Lower leg skin (tissue), 4 donors: ENCODE measurements at regions not wholly inside any gene's neighbourhood (a gene's known extent, or its start where the extent isn't known, plus 50 kb on each side); places are given as distances from the start of the nearest gene placed in this dataset.

Source experiments
- DNase-seq, 2 donors: peaks; one replicate each; pipeline ENCODE4 v3.0.0-alpha.2; 2019; ENCODE audit warnings: low spot score in 2 of 2
- H3K4me3 ChIP-seq: fragments of 200-600 bp; sonication (generic); 2 replicates; pipeline ENCODE4 v1.5.1; 2017; ENCODE audit warnings: mild to moderate bottlenecking, low read depth; ENCODE audit not compliant: poor library complexity, severe bottlenecking
- POLR2A ChIP-seq, 2 donors: fragments of 450-650 bp; IDR thresholded peaks; one replicate each; pipeline ENCODE4 v1.6.1; 2016 to 2017; ENCODE audit warnings: antibody characterized with exemption in 2 of 2, mild to moderate bottlenecking in 1 of 2, moderate library complexity in 1 of 2
- WGBS, 2 donors: methylation state at CpG; one replicate each; pipeline ENCODE4 v1.1.5; 2018; 5-methylcytosine and 5-hydroxymethylcytosine counted together
- intact Hi-C: fragments of 100-400 bp; cut with DNase I; formaldehyde crosslinking; loops from one replicate; pipeline ENCODE4 v1.15.0; 2023; ENCODE audit warnings: low total_unique reads
- TF ChIP-seq, protein P1 (sequence below), 3 donors: fragments of 450-650 bp; IDR thresholded peaks; one replicate each; pipeline ENCODE4 v1.5.1; 2016; ENCODE audit warnings: antibody characterized with exemption in 3 of 3, mild to moderate bottlenecking in 3 of 3, moderate library complexity in 2 of 3

DNA sequence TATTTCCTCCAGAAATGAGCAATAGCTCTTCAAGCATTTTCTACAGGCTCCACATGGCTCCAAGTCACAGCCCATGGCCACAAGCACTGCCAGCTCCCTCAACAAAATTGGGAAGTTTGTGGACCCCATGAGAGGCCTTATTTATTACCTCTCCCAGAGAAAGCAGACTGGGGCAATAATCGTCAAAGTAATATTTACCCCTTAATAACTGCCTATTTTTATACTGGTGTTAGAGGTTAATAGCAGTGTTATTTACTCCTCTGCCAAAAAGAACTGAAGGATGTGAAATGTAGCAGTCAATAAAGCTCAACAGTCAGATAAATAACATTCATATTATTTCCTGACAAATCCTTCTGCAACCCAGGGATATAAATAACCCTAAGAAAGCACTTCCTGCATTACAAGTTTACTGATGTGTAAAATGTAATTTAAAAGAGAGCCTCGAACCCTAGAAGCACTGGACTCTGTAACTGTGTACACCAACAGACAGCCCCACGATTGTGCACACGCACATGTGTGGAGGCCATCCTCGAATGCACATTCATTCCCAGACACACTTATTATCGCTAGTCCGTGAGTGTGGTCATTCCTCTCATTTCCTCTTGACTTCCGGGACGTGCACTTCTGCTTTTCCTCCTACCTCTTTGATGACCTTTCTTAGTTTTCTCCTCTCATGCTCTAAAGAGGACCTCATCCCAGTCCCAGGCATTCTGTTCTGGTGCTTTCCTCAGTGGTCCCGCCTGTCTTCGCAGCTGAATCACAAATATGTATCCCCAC lies 157.4 kb downstream of the EVX1 start:
- DNase-seq, result no peak
- WGBS, 2 donors, result 68 to 77% methylated on average over 11 of the region's 11 CpGs
- intact Hi-C loops, result no loop called here
- TF ChIP-seq POLR2A (IDR thresholded peaks at IDR 0.05), result no peak
- TF ChIP-seq, protein P1, sequence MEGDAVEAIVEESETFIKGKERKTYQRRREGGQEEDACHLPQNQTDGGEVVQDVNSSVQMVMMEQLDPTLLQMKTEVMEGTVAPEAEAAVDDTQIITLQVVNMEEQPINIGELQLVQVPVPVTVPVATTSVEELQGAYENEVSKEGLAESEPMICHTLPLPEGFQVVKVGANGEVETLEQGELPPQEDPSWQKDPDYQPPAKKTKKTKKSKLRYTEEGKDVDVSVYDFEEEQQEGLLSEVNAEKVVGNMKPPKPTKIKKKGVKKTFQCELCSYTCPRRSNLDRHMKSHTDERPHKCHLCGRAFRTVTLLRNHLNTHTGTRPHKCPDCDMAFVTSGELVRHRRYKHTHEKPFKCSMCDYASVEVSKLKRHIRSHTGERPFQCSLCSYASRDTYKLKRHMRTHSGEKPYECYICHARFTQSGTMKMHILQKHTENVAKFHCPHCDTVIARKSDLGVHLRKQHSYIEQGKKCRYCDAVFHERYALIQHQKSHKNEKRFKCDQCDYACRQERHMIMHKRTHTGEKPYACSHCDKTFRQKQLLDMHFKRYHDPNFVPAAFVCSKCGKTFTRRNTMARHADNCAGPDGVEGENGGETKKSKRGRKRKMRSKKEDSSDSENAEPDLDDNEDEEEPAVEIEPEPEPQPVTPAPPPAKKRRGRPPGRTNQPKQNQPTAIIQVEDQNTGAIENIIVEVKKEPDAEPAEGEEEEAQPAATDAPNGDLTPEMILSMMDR (IDR thresholded peaks at IDR 0.05), result no peak
- no peak overlapping the region for H3K4me3 ChIP-seq

DNA sequence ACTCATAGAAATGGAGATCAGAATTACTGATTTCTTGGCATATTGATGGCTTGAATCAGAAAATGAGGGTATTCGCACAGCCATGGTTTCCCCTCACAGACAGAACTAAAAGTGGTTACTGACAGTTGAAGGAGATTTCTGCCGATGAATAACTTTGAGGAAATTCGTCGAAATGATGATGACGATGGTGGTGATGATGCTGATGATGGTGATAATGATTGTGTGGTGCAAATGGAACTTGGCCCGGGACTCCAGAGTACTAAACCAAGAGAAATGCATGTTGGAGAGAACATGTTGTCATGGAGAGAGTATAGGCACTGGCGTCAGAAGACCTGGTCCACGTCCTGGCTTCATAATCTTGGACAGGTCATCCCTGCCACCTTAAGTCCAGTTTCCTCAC lies 163.2 kb downstream of the EVX1 start:
- no peak for DNase-seq
- H3K4me3 ChIP-seq, result no peak overlapping the region
- TF ChIP-seq, protein P1 (IDR thresholded peaks at IDR 0.05), result no peak
- TF ChIP-seq POLR2A (IDR thresholded peaks at IDR 0.05), result no peak
- intact Hi-C loops, result no loop called here
- 92% methylated on average over 8 of the region's 8 CpGs for WGBS, 2 donors

DNA sequence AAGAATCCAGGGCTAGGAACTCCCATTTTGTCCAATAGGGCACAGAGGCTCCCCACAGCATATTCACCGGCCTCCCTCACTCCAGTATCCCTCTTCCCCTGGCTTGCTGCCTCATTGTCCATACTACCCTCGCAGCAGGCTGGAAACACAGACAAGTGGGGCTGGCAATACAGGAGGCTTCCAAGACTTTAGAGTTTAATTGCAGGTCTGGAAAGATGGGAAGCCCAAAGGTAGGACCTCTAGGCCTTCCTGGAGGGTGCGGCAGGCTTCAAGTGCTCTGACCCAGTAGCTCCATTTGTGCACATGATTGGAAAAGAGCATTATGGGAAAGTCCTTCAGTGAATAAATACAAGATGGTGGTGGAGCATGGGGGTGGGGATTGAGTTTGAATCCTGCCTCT lies 166.7 kb downstream of the EVX1 start:
- WGBS, 2 donors, result 64 to 84% methylated on average over 3 of the region's 3 CpGs
- H3K4me3 ChIP-seq, result no peak overlapping the region
- TF ChIP-seq, protein P1 (IDR thresholded peaks at IDR 0.05), result no peak
- TF ChIP-seq POLR2A (IDR thresholded peaks at IDR 0.05), result no peak
- no peak for DNase-seq
- intact Hi-C loops, result no loop called here

DNA sequence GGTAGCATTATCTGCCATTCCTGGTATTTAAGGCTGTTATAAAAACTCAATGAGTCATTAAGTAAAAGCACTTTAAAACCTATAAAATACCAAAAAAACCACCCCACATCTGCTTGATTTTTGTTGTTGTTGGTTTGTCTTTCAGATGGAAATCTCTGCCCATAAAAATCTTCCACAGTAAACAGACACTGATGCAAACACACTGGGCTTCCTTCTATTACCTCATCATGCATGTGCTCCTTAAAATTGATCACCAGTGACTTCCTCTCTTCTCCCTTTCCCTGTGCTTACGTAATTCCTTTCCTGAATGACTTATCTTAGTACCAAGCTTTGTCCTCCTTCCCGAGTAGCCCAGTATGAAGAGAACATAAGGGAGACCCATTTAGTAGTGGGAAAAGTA lies 167.2 kb downstream of the EVX1 start:
- H3K4me3 ChIP-seq, result no peak overlapping the region
- no peak for DNase-seq
- 52 to 56% methylated on average over 2 of the region's 2 CpGs for WGBS, 2 donors
- intact Hi-C loops, result no loop called here
- TF ChIP-seq, protein P1 (IDR thresholded peaks at IDR 0.05), result no peak

DNA sequence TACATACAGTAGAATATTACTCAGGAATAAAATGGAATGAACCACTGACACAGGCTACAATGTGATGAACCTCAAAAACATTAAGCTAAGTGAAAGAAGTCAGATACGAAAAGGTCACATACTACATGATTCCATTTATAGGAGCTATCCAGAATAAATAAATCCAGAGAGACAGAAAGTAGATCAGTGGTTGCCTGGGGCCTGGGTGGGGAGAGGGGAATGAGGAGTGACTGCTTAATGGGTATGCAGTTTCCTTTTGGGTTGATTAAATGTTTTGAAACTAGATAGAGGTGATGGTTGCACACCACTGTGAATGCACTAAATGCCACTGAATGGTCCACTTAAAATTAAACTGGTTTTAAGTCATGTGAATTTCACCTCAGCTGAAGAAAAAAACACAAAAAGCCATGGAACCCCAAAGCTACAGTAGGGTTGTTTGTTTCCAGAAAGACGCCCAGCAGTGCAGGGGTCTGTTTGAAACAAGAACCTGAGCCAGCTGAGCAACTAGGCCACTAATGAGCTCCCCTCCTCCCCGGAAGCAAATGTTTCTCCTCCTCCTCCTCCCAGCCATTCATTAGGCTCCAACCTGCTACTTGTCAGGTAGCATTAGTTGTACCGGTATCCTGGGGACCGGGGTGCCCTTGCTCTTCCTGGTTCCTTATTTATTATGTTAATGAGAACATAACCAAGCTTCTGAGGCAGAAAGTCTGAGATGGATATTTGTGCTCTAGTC lies 168.4 kb downstream of the EVX1 start:
- no peak overlapping the region for H3K4me3 ChIP-seq
- no peak for TF ChIP-seq POLR2A (IDR thresholded peaks at IDR 0.05)
- TF ChIP-seq, protein P1 (IDR thresholded peaks at IDR 0.05), result no peak
- WGBS, 2 donors, result 68 to 70% methylated on average over 5 of the region's 5 CpGs
- intact Hi-C loops, result no loop called here
- DNase-seq, result no peak
